IMR-90 (cell line): ENCODE measurements at regions not wholly inside any gene's neighbourhood (a gene's known extent, or its start where the extent isn't known, plus 50 kb on each side); places are given as distances from the start of the nearest gene placed in this dataset.

Experiments
- ATAC-seq: fragments of 200-7000 bp; cut with Tn5 transposase; 2 replicates; pipeline ENCODE4 v1.9.1; 2020; ENCODE audit warnings: low read depth, mild to moderate bottlenecking, moderate library complexity
- BruUV-seq: library from RNA; stranded (reverse); fragments of 400-500 nt; replicated peaks from 2 replicates; lab custom pipeline; 2021; lab: Mats Ljungman, UMichigan
- CTCF ChIA-PET: fragments of 300-600 bp; formaldehyde crosslinking; extraction: SDS; loops from one replicate; lab custom pipeline; 2021; ENCODE audit warnings: antibody characterized with exemption; lab: Yijun Ruan, JAX
- POLR2A ChIA-PET: fragments of 300-600 bp; sonication (Branson Sonifier 250); formaldehyde crosslinking; loops from one replicate; lab custom pipeline; 2022; ENCODE audit warnings: antibody characterized with exemption; ENCODE audit not compliant: unreplicated experiment; lab: Charles Lee
- DNase-seq: peaks from one replicate; pipeline ENCODE4 v3.0.0; 2013
- H2AFZ ChIP-seq: replicated peaks from 2 replicates; pipeline ENCODE3; 2013; ENCODE audit warnings: low read length, mild to moderate bottlenecking; ENCODE audit not compliant: poor library complexity
- H2AK5ac ChIP-seq: 2 replicates; pipeline ENCODE4 v1.6.1; 2013; ENCODE audit warnings: low read depth, low read length, inconsistent platforms
- H2AK9ac ChIP-seq: replicated peaks from 2 replicates; pipeline ENCODE3; 2013; ENCODE audit warnings: mild to moderate bottlenecking, low read depth, low read length, moderate library complexity; ENCODE audit not compliant: poor library complexity
- H2BK120ac ChIP-seq: 2 replicates; pipeline ENCODE4 v1.6.1; 2013; ENCODE audit warnings: low read depth, low read length, inconsistent platforms
- H2BK15ac ChIP-seq: 3 replicates; pipeline ENCODE4 v1.6.1; 2013; ENCODE audit warnings: low read depth, low read length, inconsistent platforms
- H2BK20ac ChIP-seq: 2 replicates; pipeline ENCODE4 v1.6.1; 2013; ENCODE audit warnings: low read depth, mild to moderate bottlenecking, inconsistent platforms, low read length, moderate library complexity
- H2BK5ac ChIP-seq: 2 replicates; pipeline ENCODE4 v1.6.1; 2013; ENCODE audit warnings: mild to moderate bottlenecking, low read depth, low read length, inconsistent platforms; ENCODE audit not compliant: poor library complexity, severe bottlenecking
- H3K14ac ChIP-seq: replicated peaks from 2 replicates; pipeline ENCODE4 v1.6.1; 2013; ENCODE audit warnings: low read depth, low read length, inconsistent platforms
- H3K18ac ChIP-seq: 2 replicates; pipeline ENCODE4 v1.6.1; 2013; ENCODE audit warnings: low read depth, low read length, control low read depth
- H3K23ac ChIP-seq: 2 replicates; pipeline ENCODE4 v1.6.1; 2013; ENCODE audit warnings: low read depth, low read length, inconsistent platforms
- H3K27ac ChIP-seq: 2 replicates; pipeline ENCODE4 v1.5.1; 2013; ENCODE audit warnings: mild to moderate bottlenecking, control low read depth, low read length; ENCODE audit not compliant: insufficient read depth
- H3K27me3 ChIP-seq: 2 replicates; pipeline ENCODE4 v1.6.1; 2013; ENCODE audit warnings: low read length; ENCODE audit not compliant: control insufficient read depth, insufficient read depth
- H3K36me3 ChIP-seq: 2 replicates; pipeline ENCODE4 v1.6.1; 2013; ENCODE audit warnings: low read length, mixed read lengths; ENCODE audit not compliant: control insufficient read depth, insufficient read depth
- H3K4ac ChIP-seq: 2 replicates; pipeline ENCODE4 v1.6.1; 2013; ENCODE audit warnings: low read depth, low read length, inconsistent platforms
- H3K4me1 ChIP-seq: 2 replicates; pipeline ENCODE4 v1.6.1; 2013; ENCODE audit warnings: low read length, mixed read lengths; ENCODE audit not compliant: control insufficient read depth, insufficient read depth
- H3K4me2 ChIP-seq: 2 replicates; pipeline ENCODE4 v1.6.1; 2013; ENCODE audit warnings: low read depth, mild to moderate bottlenecking, control low read depth, low read length, moderate library complexity
- H3K4me3 ChIP-seq: 2 replicates; pipeline ENCODE4 v1.5.1; 2013; ENCODE audit warnings: low read depth, mild to moderate bottlenecking, control low read depth, low read length, moderate library complexity; ENCODE audit not compliant: insufficient read depth
- H3K56ac ChIP-seq: 2 replicates; pipeline ENCODE4 v1.6.1; 2013; ENCODE audit warnings: low read length, inconsistent platforms; ENCODE audit not compliant: insufficient read depth; ENCODE audit errors: extremely low read depth
- H3K79me1 ChIP-seq, 2 experiments: 2 replicates each; pipeline ENCODE4 v1.6.1; 2013; ENCODE audit warnings: low read length in 2 of 2, inconsistent platforms in 1 of 2, low read depth in 1 of 2
- H3K9ac ChIP-seq: 2 replicates; pipeline ENCODE4 v1.6.1; 2013; ENCODE audit warnings: low read depth, low read length, control low read depth
- H3K9me1 ChIP-seq: 2 replicates; pipeline ENCODE4 v1.6.1; 2013; ENCODE audit warnings: low read length, inconsistent platforms; ENCODE audit not compliant: insufficient read depth
- H3K9me3 ChIP-seq: 2 replicates; pipeline ENCODE4 v1.6.1; 2013; ENCODE audit warnings: low read length; ENCODE audit not compliant: control insufficient read depth, insufficient read depth
- H4K20me1 ChIP-seq: 2 replicates; pipeline ENCODE4 v1.6.1; 2013; ENCODE audit warnings: low read length, inconsistent platforms; ENCODE audit not compliant: insufficient read depth
- H4K5ac ChIP-seq: 2 replicates; pipeline ENCODE4 v1.6.1; 2013; ENCODE audit warnings: mild to moderate bottlenecking, low read depth, low read length, control low read depth
- H4K8ac ChIP-seq, 2 experiments: 2 replicates each; pipeline ENCODE4 v1.6.1; 2013; ENCODE audit warnings: low read depth in 2 of 2, low read length in 2 of 2, control low read depth in 1 of 2, inconsistent platforms in 1 of 2
- H4K91ac ChIP-seq: 2 replicates; pipeline ENCODE4 v1.6.1; 2013; ENCODE audit warnings: low read depth, low read length, inconsistent platforms; ENCODE audit not compliant: insufficient read depth
- BHLHE40 ChIP-seq: fragments of 150-350 bp; IDR thresholded peaks from 2 replicates; pipeline ENCODE4 v1.6.1; 2016; ENCODE audit warnings: mild to moderate bottlenecking, low read depth, low read length
- NFE2L2 ChIP-seq: fragments of 150-350 bp; IDR thresholded peaks from 2 replicates; pipeline ENCODE4 v1.6.1; 2016; ENCODE audit warnings: low read depth, mild to moderate bottlenecking, low read length
- RAD21 ChIP-seq: IDR thresholded peaks from 2 replicates; pipeline ENCODE4 v1.6.1; 2012; ENCODE audit warnings: low read length, improper control_type of control experiment
- dilution Hi-C: fragments of 300-500 bp; cut with HindIII; formaldehyde crosslinking; loops from one replicate; pipeline ENCODE4 v1.14.3; 2018; ENCODE audit warnings: low sequenced_read_pairs; ENCODE audit not compliant: unreplicated experiment
- in situ Hi-C: fragments of 300-500 bp; cut with MboI; formaldehyde crosslinking; loops from 3 replicates; pipeline ENCODE4 v1.14.3; 2019; ENCODE audit warnings: low sequenced_read_pairs, inconsistent platforms, mixed read lengths
- intact Hi-C: fragments of 100-400 bp; cut with micrococcal nuclease; formaldehyde crosslinking; loops from 2 replicates; pipeline ENCODE4 v1.10.0; 2022
- TF ChIP-seq, protein P1 (sequence below): conservative IDR thresholded peaks from 2 replicates; pipeline ENCODE4 v1.5.1; 2012; ENCODE audit warnings: mild to moderate bottlenecking, low read depth, low read length, improper control_type of control experiment
- TF ChIP-seq, protein P2 (sequence below): fragments of 150-350 bp; IDR thresholded peaks from 2 replicates; pipeline ENCODE4 v1.6.1; 2016; ENCODE audit warnings: low read depth, mild to moderate bottlenecking, low read length, moderate library complexity, borderline replicate concordance

DNA sequence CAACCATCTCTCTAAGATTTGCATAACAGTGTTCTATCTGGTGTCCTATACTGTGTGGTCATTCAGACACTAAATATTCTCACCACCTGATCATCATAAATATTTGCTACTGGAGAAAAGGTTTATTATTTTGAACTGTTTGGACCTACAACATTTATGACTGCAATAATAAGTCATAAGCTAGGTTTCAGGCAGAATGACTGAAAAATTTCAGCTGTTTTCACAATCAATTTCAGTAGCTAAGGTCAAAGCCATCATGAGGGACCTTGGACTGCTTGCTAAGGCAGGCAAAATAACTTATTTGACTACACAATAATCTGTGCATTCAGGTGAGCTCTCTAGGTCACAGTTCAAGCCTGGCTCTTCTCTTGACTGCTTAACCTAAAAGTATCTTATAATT is 425.5 kb upstream of the CDH2 start:
- H2AK5ac ChIP-seq = no peak overlapping the region
- no peaks in the 10 kb centered on the region for H3K9me1 ChIP-seq
- H4K91ac ChIP-seq = no peak overlapping the region
- no peaks in the 10 kb centered on the region for H3K9me3 ChIP-seq
- no peak overlapping the region for H2BK5ac ChIP-seq
- no peaks in the 10 kb centered on the region for H4K20me1 ChIP-seq
- no peak overlapping the region for H3K4me3 ChIP-seq
- DNase-seq (no peak), ATAC-seq (no peak)
- H2BK20ac ChIP-seq = no peak overlapping the region
- POLR2A ChIA-PET = no interaction called here
- H3K79me1 ChIP-seq = no peaks in the 10 kb centered on the region
- CTCF ChIA-PET = no interaction called here
- dilution Hi-C loops = no loop called here
- H2BK15ac ChIP-seq = no peak overlapping the region
- H3K27ac ChIP-seq = no peak overlapping the region
- no peak overlapping the region for H3K18ac ChIP-seq
- no peak overlapping the region for H4K5ac ChIP-seq
- H3K56ac ChIP-seq = no peak overlapping the region
- H3K4ac ChIP-seq = no peak overlapping the region
- BruUV-seq = no TSS peak
- H2AFZ ChIP-seq = no peak overlapping the region
- TF ChIP-seq NFE2L2 = no peak
- TF ChIP-seq RAD21 = no peak
- TF ChIP-seq, protein P1, sequence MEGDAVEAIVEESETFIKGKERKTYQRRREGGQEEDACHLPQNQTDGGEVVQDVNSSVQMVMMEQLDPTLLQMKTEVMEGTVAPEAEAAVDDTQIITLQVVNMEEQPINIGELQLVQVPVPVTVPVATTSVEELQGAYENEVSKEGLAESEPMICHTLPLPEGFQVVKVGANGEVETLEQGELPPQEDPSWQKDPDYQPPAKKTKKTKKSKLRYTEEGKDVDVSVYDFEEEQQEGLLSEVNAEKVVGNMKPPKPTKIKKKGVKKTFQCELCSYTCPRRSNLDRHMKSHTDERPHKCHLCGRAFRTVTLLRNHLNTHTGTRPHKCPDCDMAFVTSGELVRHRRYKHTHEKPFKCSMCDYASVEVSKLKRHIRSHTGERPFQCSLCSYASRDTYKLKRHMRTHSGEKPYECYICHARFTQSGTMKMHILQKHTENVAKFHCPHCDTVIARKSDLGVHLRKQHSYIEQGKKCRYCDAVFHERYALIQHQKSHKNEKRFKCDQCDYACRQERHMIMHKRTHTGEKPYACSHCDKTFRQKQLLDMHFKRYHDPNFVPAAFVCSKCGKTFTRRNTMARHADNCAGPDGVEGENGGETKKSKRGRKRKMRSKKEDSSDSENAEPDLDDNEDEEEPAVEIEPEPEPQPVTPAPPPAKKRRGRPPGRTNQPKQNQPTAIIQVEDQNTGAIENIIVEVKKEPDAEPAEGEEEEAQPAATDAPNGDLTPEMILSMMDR = no peak
- TF ChIP-seq, protein P2, sequence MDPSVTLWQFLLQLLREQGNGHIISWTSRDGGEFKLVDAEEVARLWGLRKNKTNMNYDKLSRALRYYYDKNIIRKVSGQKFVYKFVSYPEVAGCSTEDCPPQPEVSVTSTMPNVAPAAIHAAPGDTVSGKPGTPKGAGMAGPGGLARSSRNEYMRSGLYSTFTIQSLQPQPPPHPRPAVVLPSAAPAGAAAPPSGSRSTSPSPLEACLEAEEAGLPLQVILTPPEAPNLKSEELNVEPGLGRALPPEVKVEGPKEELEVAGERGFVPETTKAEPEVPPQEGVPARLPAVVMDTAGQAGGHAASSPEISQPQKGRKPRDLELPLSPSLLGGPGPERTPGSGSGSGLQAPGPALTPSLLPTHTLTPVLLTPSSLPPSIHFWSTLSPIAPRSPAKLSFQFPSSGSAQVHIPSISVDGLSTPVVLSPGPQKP = no peak
- no peak for TF ChIP-seq BHLHE40
- intact Hi-C loops = no loop called here
- in situ Hi-C loops = no loop called here
- no peak overlapping the region for H3K14ac ChIP-seq
- no peak overlapping the region for H3K9ac ChIP-seq
- H2BK120ac ChIP-seq = no peak overlapping the region
- no peak overlapping the region for H2AK9ac ChIP-seq
- no peaks in the 10 kb centered on the region for H3K27me3 ChIP-seq
- H3K4me1 ChIP-seq = no peaks in the 10 kb centered on the region
- H3K23ac ChIP-seq = no peak overlapping the region
- no peak overlapping the region for H3K4me2 ChIP-seq
- no peaks in the 10 kb centered on the region for H3K36me3 ChIP-seq
- H4K8ac ChIP-seq = no peak overlapping the region
